Spleen (tissue), 11 donors: ENCODE measurements at regions not wholly inside any gene's neighbourhood (a gene's known extent, or its start where the extent isn't known, plus 50 kb on each side); places are given as distances from the start of the nearest gene placed in this dataset.

Source experiments
- DNase-seq: peaks from one replicate; pipeline ENCODE4 v3.0.0-alpha.2; 2020
- H3K27ac ChIP-seq, 8 donors: fragments of 200-600 bp; sonication (generic) in 7 of 8; 1 replicate in 4 of 8; 2 replicates in 4 of 8; pipeline versions ENCODE4 v1.5.0 to v1.8.0; 2016 to 2021; ENCODE audit warnings: inconsistent platforms in 4 of 8, mild to moderate bottlenecking in 4 of 8, moderate library complexity in 1 of 8
- H3K27me3 ChIP-seq, 7 donors: fragments of 200-600 bp; sonication (generic) in 6 of 7; replicated peaks in 1 of 7; 1 replicate in 4 of 7; 2 replicates in 3 of 7; pipeline versions ENCODE4 v1.5.0 to v1.8.0; 2016 to 2021; ENCODE audit warnings: inconsistent platforms in 3 of 7, mild to moderate bottlenecking in 1 of 7
- H3K36me3 ChIP-seq, 6 donors: fragments of 200-600 bp; sonication (generic) in 5 of 6; 1 replicate in 4 of 6; 2 replicates in 2 of 6; pipeline versions ENCODE4 v1.5.0 to v1.8.0; 2016 to 2021; ENCODE audit warnings: inconsistent platforms in 2 of 6
- H3K4me1 ChIP-seq, 6 donors: fragments of 200-600 bp; sonication (generic) in 5 of 6; 1 replicate in 3 of 6; 2 replicates in 3 of 6; pipeline versions ENCODE4 v1.5.0 to v1.8.0; 2016 to 2021; ENCODE audit warnings: inconsistent platforms in 3 of 6
- H3K4me3 ChIP-seq, 8 donors: fragments of 200-600 bp; sonication (generic) in 7 of 8; 1 replicate in 4 of 8; 2 replicates in 4 of 8; pipeline versions ENCODE4 v1.5.0 to v1.8.0; 2016 to 2021; ENCODE audit warnings: inconsistent platforms in 4 of 8, mild to moderate bottlenecking in 4 of 8, moderate library complexity in 2 of 8
- H3K9me3 ChIP-seq, 8 donors: fragments of 200-600 bp; sonication (generic) in 7 of 8; 1 replicate in 4 of 8; 2 replicates in 4 of 8; pipeline versions ENCODE4 v1.5.0 to v1.8.0; 2016 to 2021; ENCODE audit warnings: inconsistent platforms in 4 of 8
- CTCF ChIP-seq, 11 experiments: fragments of 200-600 bp in 7 of 11; fragments of 450-650 bp in 4 of 11; sonication (generic) in 4 of 11; IDR thresholded peaks in 8 of 11; conservative IDR thresholded peaks in 3 of 11; 1 replicate in 7 of 11; 2 replicates in 4 of 11; pipeline versions ENCODE4 v1.4.0 to v1.8.0; 2016 to 2021; ENCODE audit warnings: antibody characterized with exemption in 11 of 11, inconsistent platforms in 4 of 11, mild to moderate bottlenecking in 1 of 11
- POLR2A ChIP-seq, 3 donors: fragments of 450-650 bp; IDR thresholded peaks; one replicate each; pipeline ENCODE4 v1.5.1; 2017; ENCODE audit warnings: antibody characterized with exemption in 3 of 3, mild to moderate bottlenecking in 1 of 3
- POLR2AphosphoS5 ChIP-seq, 3 donors: sonication (generic); formaldehyde crosslinking; IDR thresholded peaks; one replicate each; pipeline ENCODE4 v1.5.1; 2017; ENCODE audit warnings: antibody characterized with exemption in 3 of 3
- whole genome bisulfite sequencing, 5 donors: extraction: QIAGEN DNeasy Blood & Tissue Kit in 3 of 5; methylation state at CpG; one replicate each; pipeline versions ENCODE4 v1.1.5 to v1.1.7; 2013 to 2018; 5-methylcytosine and 5-hydroxymethylcytosine counted together
- intact Hi-C: fragments of 100-400 bp; cut with DNase I; formaldehyde crosslinking; loops from one replicate; pipeline ENCODE4 v1.15.0; 2023; ENCODE audit warnings: low total_unique reads
- donor health status: healthy with polysubstance abuse.
- donor health status: DM: no; HTN: no; CAD: no; lungs with moderate emphysema.
- donor health status: DM: no; HTN: no; CAD: no.
- donor health status: Bipolar disorder and iron deficiency.
- donor health status: healthy.
- donor health status: DM: no; HTN: no; CAD: no.
- donor health status: DM: yes; HTN: yes; CAD: no.

GRCh38 chr1:172832006-172832725, 173.3 kb downstream of the FASLG start:
- Histone ChIP-seq H3K27ac (no peak overlapping the region), H3K9me3 (no peaks in the 10 kb centered on the region), H3K27me3 (no peaks in the 10 kb centered on the region), H3K4me3 (no peak overlapping the region), H3K36me3 (no peaks in the 10 kb centered on the region), H3K4me1 (peaks cover 0 to 11% (median under 1%) of the 10 kb centered on the region in 6 donors)
- 50 to 63% (median 55%) methylated on average over 1 of the region's 1 CpG for WGBS, 5 donors
- no peak for DNase-seq
- intact Hi-C loops: no loop called here
- TF ChIP-seq POLR2AphosphoS5 (IDR thresholded peaks at IDR 0.05): no peak
- no peak for TF ChIP-seq POLR2A (IDR thresholded peaks at IDR 0.05)
- TF ChIP-seq CTCF (IDR thresholded peaks at IDR 0.05 in 8 of 11, conservative IDR thresholded peaks at IDR 0.05 in 3 of 11): no peak

- intact Hi-C loops: no loop called here
- TF ChIP-seq POLR2AphosphoS5 (IDR thresholded peaks at IDR 0.05) (no peak), CTCF (IDR thresholded peaks at IDR 0.05 in 8 of 11, conservative IDR thresholded peaks at IDR 0.05 in 3 of 11) (no peak), POLR2A (IDR thresholded peaks at IDR 0.05) (no peak)
Measured at GRCh38 chr1:172833954-172834353, 175.1 kb downstream of the FASLG start.

GRCh38 chr1:172834609-172835008, 175.7 kb downstream of the FASLG start:
- Histone ChIP-seq H3K27me3 (no peaks in the 10 kb centered on the region), H3K4me3 (no peak overlapping the region), H3K4me1 (peaks cover 0 to 5% (median 0%) of the 10 kb centered on the region in 6 donors), H3K9me3 (no peaks in the 10 kb centered on the region), H3K27ac (no peak overlapping the region), H3K36me3 (no peaks in the 10 kb centered on the region)
- 83 to 93% (median 87%) methylated on average over 5 of the region's 5 CpGs for WGBS, 5 donors
- DNase-seq: no peak
- intact Hi-C loops: no loop called here
- TF ChIP-seq POLR2A (IDR thresholded peaks at IDR 0.05) (no peak), POLR2AphosphoS5 (IDR thresholded peaks at IDR 0.05) (no peak), CTCF (IDR thresholded peaks at IDR 0.05 in 8 of 11, conservative IDR thresholded peaks at IDR 0.05 in 3 of 11) (no peak)

More at GRCh38 chr1:172833954-172834353, 175.1 kb downstream of the FASLG start:
- Histone ChIP-seq H3K36me3 (no peaks in the 10 kb centered on the region), H3K27me3 (no peaks in the 10 kb centered on the region), H3K9me3 (no peaks in the 10 kb centered on the region), H3K4me1 (peaks cover 0 to 5% (median 0%) of the 10 kb centered on the region in 6 donors), H3K4me3 (no peak overlapping the region), H3K27ac (no peak overlapping the region)
- DNase-seq: no peak
- 84 to 92% (median 89%) methylated on average over 2 of the region's 2 CpGs for WGBS, 5 donors

GRCh38 chr1:172835834-172836233, 176.9 kb downstream of the FASLG start:
- no peak for TF ChIP-seq POLR2A (IDR thresholded peaks at IDR 0.05)
- no peak for TF ChIP-seq POLR2AphosphoS5 (IDR thresholded peaks at IDR 0.05)
- no peak for TF ChIP-seq CTCF (IDR thresholded peaks at IDR 0.05 in 8 of 11, conservative IDR thresholded peaks at IDR 0.05 in 3 of 11)
- H3K36me3 ChIP-seq: no peaks in the 10 kb centered on the region
- WGBS, 5 donors: 78 to 88% (median 85%) methylated on average over 2 of the region's 2 CpGs
- H3K4me1 ChIP-seq: peaks cover 0 to 5% (median 0%) of the 10 kb centered on the region in 6 donors
- no peak overlapping the region for H3K4me3 ChIP-seq
- intact Hi-C loops: no loop called here
- no peaks in the 10 kb centered on the region for H3K27me3 ChIP-seq
- H3K27ac ChIP-seq: no peak overlapping the region
- H3K9me3 ChIP-seq: no peaks in the 10 kb centered on the region
- DNase-seq: no peak
